ENCODE measurements at regions not wholly inside any gene's neighbourhood (a gene's known extent, or its start where the extent isn't known, plus 50 kb on each side); places are given as distances from the start of the nearest gene placed in this dataset.

- intact Hi-C loops (cut with DNase I; ENCODE audit: low total_unique reads): no loop called here
- TF ChIP-seq CTCF (IDR thresholded peaks at IDR 0.05) (no peak), POLR2A (IDR thresholded peaks at IDR 0.05) (no peak)
- no peaks in the 10 kb centered on the region for H3K27me3 ChIP-seq
- H3K9me3 ChIP-seq: no peaks in the 10 kb centered on the region
- no peak for DNase-seq
- H3K4me1 ChIP-seq: no peaks in the 10 kb centered on the region
- no peaks in the 10 kb centered on the region for H3K36me3 ChIP-seq (ENCODE audit: low read depth, missing control alignments)
- no peak overlapping the region for H3K4me3 ChIP-seq
- H3K27ac ChIP-seq: no peak overlapping the region
Measured at GRCh38 chr4:19510993-19511392, 740.7 kb upstream of the SLIT2 start.

- intact Hi-C loops (cut with DNase I; ENCODE audit: low total_unique reads): no loop called here
- no peaks in the 10 kb centered on the region for H3K36me3 ChIP-seq (ENCODE audit: low read depth, missing control alignments)
- no peak overlapping the region for H3K4me3 ChIP-seq
- no peaks in the 10 kb centered on the region for H3K27me3 ChIP-seq
- DNase-seq: no peak
- H3K9me3 ChIP-seq: no peaks in the 10 kb centered on the region
- no peak overlapping the region for H3K27ac ChIP-seq
- no peak for TF ChIP-seq CTCF (IDR thresholded peaks at IDR 0.05)
- TF ChIP-seq POLR2A (IDR thresholded peaks at IDR 0.05): no peak
- WGBS, 2 donors: 82% methylated on average over 4 of the region's 4 CpGs
- no peaks in the 10 kb centered on the region for H3K4me1 ChIP-seq
Measured at GRCh38 chr4:19508442-19508841, 743.3 kb upstream of the SLIT2 start.

- Histone ChIP-seq H3K36me3 (ENCODE audit: low read depth, missing control alignments) (no peaks in the 10 kb centered on the region), H3K27ac (no peak overlapping the region), H3K4me3 (no peak overlapping the region), H3K9me3 (no peaks in the 10 kb centered on the region), H3K4me1 (no peaks in the 10 kb centered on the region), H3K27me3 (no peaks in the 10 kb centered on the region)
- no peak for DNase-seq
- TF ChIP-seq POLR2A (IDR thresholded peaks at IDR 0.05) (no peak), CTCF (IDR thresholded peaks at IDR 0.05) (no peak)
- intact Hi-C loops (cut with DNase I; ENCODE audit: low total_unique reads): no loop called here
Measured at GRCh38 chr4:19497705-19498104, 754.0 kb upstream of the SLIT2 start.

GRCh38 chr4:19496756-19497155, 754.9 kb upstream of the SLIT2 start:
- H3K36me3 ChIP-seq (ENCODE audit: low read depth, missing control alignments): no peaks in the 10 kb centered on the region
- no peaks in the 10 kb centered on the region for H3K9me3 ChIP-seq
- no peaks in the 10 kb centered on the region for H3K27me3 ChIP-seq
- no peak for DNase-seq
- H3K4me1 ChIP-seq: no peaks in the 10 kb centered on the region
- no peak for TF ChIP-seq POLR2A (IDR thresholded peaks at IDR 0.05)
- TF ChIP-seq CTCF (IDR thresholded peaks at IDR 0.05): no peak
- intact Hi-C loops (cut with DNase I; ENCODE audit: low total_unique reads): no loop called here
- WGBS, 2 donors: 50 to 80% methylated on average over 2 of the region's 2 CpGs
- no peak overlapping the region for H3K4me3 ChIP-seq
- no peak overlapping the region for H3K27ac ChIP-seq

- no peaks in the 10 kb centered on the region for H3K36me3 ChIP-seq (ENCODE audit: low read depth, missing control alignments)
- H3K27me3 ChIP-seq: no peaks in the 10 kb centered on the region
- TF ChIP-seq CTCF (IDR thresholded peaks at IDR 0.05): no peak
- TF ChIP-seq POLR2A (IDR thresholded peaks at IDR 0.05): no peak
- intact Hi-C loops (cut with DNase I; ENCODE audit: low total_unique reads): no loop called here
- H3K4me1 ChIP-seq: no peaks in the 10 kb centered on the region
- no peak overlapping the region for H3K27ac ChIP-seq
- H3K4me3 ChIP-seq: no peak overlapping the region
- no peak for DNase-seq
- no peaks in the 10 kb centered on the region for H3K9me3 ChIP-seq
Measured at GRCh38 chr4:19494961-19495360, 756.7 kb upstream of the SLIT2 start.

Data from testis (tissue), 2 donors.